ENCODE measurements at regions not wholly inside any gene's neighbourhood (a gene's known extent, or its start where the extent isn't known, plus 50 kb on each side); places are given as distances from the start of the nearest gene placed in this dataset.

DNA sequence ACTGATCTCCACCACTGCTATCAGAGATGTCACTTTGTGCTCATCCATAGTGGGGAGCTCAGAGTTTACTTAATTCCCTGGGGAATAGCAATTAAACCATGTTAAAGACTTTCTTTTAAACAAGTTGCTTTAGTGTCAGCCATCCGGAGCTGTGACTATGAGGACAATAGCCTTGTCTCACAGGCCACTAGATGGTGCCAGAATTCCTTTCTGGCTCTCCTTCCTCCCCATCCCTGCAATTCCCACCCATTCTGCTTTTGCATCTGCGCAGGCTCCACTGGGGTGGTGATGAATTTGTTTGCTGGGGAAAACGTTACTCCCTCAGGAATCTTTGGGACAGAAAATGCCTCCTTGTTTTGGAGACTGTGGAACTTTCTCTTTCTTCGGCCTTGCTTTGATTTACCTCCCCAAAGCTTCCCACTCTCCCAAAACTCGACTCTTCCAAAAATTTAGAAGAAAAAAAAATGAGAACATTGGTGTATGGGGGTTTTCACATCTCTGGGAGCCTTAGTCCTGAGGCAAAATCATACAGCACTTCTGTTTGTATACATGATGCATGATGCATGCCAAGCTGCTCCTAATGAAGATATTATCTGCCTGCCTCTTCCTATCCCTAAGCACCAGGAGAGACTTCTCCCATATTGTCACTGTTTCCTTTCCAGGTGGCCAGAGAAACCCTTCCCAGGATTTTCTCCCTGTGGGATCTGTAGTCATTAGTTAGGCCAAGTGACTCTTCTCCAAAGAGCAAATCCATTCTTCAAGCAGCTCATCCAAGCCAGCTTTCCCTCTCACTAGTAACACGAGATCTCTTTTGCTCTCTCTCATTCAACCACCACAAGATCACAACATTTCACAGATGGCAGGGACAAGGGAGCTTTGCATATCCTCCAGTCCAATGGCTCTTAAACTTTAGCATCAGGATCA lies 466.1 kb downstream of the TLR4 start:
- no peak for ATAC-seq (replicated peaks)
- peaks cover under 1 to 13% of the 10 kb centered on the region in 2 donors for H3K27me3 Mint-ChIP-seq
- no peak for DNase-seq
- H3K27ac Mint-ChIP-seq = no peak overlapping the region
- H3K9me3 Mint-ChIP-seq = no peaks in the 10 kb centered on the region
- H3K4me1 Mint-ChIP-seq = no peaks in the 10 kb centered on the region
- H3K4me3 Mint-ChIP-seq = no peak overlapping the region
- no peaks in the 10 kb centered on the region for H3K36me3 Mint-ChIP-seq

DNA sequence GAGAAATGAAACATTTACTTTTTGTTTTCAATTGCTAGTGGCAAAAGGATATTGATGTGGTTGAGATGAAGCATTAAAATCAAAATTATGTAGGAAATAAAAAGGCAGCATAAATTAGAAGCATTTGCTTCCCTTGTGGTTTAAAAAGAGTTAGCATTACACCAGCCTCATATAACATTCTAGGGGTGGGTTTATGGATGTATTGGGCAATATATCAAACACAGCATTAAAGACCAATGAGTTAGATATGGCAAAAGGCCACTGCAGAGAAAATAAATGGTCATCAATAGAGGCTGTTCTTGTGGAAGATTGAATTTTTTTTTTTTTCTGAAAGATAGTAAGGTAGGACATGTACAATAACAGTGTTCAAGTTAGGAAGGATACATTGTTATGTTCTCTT lies 473.0 kb downstream of the TLR4 start:
- Mint-ChIP-seq H3K27ac (no peak overlapping the region), H3K9me3 (no peaks in the 10 kb centered on the region), H3K4me1 (no peaks in the 10 kb centered on the region), H3K36me3 (no peaks in the 10 kb centered on the region), H3K4me3 (no peak overlapping the region), H3K27me3 (peaks cover 0 to 8% of the 10 kb centered on the region in 2 donors)
- no peak for DNase-seq
- no peak for ATAC-seq (replicated peaks)

DNA sequence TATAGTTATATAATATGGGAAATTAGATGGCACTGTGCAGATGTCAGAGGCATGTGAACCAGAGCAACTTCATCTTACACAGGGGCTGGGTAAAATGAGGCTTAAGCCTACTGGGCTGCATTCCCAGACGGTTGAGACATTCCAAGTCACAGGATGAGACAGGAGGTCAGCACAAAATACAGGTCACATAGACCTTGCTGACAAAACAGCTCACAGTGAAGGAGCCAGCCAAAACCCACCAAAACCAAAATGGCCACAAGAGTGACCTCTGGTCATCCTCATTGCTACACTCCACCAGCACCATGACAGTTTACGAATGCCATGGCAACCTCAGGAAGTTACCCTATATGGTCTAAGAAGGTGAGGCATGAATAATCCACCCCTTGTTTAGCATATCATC lies 479.4 kb downstream of the TLR4 start:
- Mint-ChIP-seq H3K4me1 (no peaks in the 10 kb centered on the region), H3K36me3 (no peaks in the 10 kb centered on the region), H3K4me3 (no peak overlapping the region), H3K27me3 (no peaks in the 10 kb centered on the region), H3K27ac (no peak overlapping the region), H3K9me3 (no peaks in the 10 kb centered on the region)
- DNase-seq = no peak
- no peak for ATAC-seq (replicated peaks)

DNA sequence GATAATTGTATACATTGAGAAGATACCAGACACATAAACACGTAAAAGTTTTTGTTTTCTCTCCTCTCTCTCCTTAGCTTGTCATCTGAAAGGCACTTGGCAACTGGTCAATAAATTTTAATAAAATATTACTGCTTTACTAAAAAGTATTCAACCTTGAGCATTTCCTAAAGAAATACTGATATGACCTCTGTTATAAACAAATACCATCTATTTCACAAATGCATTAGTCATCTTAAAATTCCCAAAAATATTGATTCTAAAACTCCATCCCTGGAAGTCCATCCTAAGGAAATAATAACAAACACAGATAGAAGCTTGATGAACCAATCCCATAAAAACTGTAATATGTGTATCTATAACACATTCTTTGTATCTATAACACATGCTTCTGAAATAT lies 483.2 kb downstream of the TLR4 start:
- no peaks in the 10 kb centered on the region for H3K36me3 Mint-ChIP-seq
- no peaks in the 10 kb centered on the region for H3K9me3 Mint-ChIP-seq
- no peaks in the 10 kb centered on the region for H3K27me3 Mint-ChIP-seq
- no peak for ATAC-seq (replicated peaks)
- H3K27ac Mint-ChIP-seq = no peak overlapping the region
- H3K4me1 Mint-ChIP-seq = no peaks in the 10 kb centered on the region
- DNase-seq = no peak
- H3K4me3 Mint-ChIP-seq = no peak overlapping the region

DNA sequence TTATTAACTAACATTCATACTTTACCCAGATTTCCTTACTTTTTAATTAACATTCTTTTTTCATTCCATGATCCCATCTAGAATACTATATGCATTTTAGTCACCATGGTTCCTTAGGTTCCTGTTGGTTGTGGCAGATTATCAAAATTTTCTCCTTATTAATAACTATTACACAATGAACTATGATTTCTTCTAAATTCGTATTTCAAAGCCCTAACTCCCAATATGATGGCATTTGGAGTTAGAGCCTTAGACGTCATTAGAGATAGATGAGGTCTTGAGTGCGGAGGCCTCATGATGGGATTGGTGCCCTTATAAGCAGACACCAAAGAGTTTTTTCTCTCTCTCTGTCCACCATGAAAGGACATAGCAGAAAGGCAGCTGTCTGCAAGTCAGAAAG lies 485.4 kb downstream of the TLR4 start:
- no peak for ATAC-seq (replicated peaks)
- Mint-ChIP-seq H3K27ac (no peak overlapping the region), H3K9me3 (peaks cover 2 to 4% of the 10 kb centered on the region in 2 donors), H3K4me1 (no peaks in the 10 kb centered on the region), H3K4me3 (no peak overlapping the region), H3K36me3 (no peaks in the 10 kb centered on the region), H3K27me3 (no peaks in the 10 kb centered on the region)
- DNase-seq = no peak

DNA sequence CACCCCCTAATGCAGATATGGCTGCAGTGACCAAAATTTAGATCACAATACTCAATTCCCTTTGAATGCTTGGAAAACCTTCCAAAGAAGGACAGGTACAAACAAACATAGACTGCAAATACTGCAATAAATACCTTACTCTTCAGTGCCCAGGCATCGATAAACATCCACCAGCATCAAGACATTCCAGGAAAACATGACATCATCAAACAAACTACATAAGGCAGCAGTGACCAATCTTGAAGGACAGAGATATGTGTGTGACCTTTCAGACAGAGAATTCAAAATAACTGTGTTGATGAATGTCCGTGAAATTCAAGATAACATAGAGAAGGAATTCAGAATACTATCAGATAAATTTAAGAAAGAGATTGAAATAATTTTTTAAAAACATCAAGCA lies 488.6 kb downstream of the TLR4 start:
- Mint-ChIP-seq H3K4me1 (no peaks in the 10 kb centered on the region), H3K4me3 (no peak overlapping the region), H3K9me3 (peaks cover 4% of the 10 kb centered on the region in 2 donors), H3K36me3 (no peaks in the 10 kb centered on the region), H3K27ac (no peak overlapping the region), H3K27me3 (no peaks in the 10 kb centered on the region)
- DNase-seq (no peak), ATAC-seq (replicated peaks) (no peak)

DNA sequence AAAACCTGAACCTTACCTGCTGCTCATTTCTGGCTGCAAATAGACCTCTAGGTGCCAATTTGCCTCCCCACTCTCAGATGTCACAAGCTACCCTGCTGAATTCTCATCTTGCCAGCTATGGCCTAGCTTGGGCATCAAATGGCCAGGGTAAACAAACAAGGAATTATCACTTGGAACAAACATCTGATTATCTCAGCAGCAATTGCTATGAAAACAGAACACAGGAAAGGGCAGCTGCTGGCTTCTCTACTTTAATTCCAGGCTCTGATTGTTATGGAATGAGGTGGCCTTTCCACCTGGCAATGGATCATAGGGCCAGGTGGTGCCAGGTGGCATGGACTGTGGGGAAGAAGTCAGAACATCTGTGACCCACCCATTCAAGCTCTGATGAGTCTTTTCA lies 505.1 kb downstream of the TLR4 start:
- no peak for DNase-seq
- Mint-ChIP-seq H3K4me1 (no peaks in the 10 kb centered on the region), H3K36me3 (no peaks in the 10 kb centered on the region), H3K27ac (no peak overlapping the region), H3K27me3 (peaks cover 0 to 5% of the 10 kb centered on the region in 2 donors), H3K9me3 (peaks cover 4 to 5% of the 10 kb centered on the region in 2 donors), H3K4me3 (no peak overlapping the region)
- ATAC-seq (replicated peaks) = no peak

DNA sequence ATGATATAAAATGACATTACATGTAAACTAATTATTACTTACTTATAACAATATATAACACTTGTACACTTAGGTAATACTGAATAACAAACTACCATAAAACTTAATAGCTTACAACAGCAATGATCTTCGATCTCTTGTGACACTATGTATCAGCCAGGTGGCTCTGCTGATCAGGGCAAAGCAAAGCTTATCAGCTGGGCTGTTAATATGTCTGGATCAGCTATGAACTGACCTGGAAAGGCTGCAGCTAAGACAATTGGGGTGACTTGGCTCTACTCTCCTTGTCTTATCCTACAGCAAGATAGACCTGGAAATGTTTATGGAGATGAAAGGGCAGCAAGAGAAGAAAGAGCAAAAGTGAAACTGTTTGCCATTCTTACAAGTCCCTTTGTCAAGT lies 511.3 kb downstream of the TLR4 start:
- H3K27ac Mint-ChIP-seq = no peak overlapping the region
- no peaks in the 10 kb centered on the region for H3K4me1 Mint-ChIP-seq
- ATAC-seq (replicated peaks) (no peak), DNase-seq (no peak)
- no peaks in the 10 kb centered on the region for H3K36me3 Mint-ChIP-seq
- H3K27me3 Mint-ChIP-seq = peaks cover 0 to 5% of the 10 kb centered on the region in 2 donors
- no peak overlapping the region for H3K4me3 Mint-ChIP-seq
- H3K9me3 Mint-ChIP-seq = peaks cover 0 to 2% of the 10 kb centered on the region in 2 donors

DNA sequence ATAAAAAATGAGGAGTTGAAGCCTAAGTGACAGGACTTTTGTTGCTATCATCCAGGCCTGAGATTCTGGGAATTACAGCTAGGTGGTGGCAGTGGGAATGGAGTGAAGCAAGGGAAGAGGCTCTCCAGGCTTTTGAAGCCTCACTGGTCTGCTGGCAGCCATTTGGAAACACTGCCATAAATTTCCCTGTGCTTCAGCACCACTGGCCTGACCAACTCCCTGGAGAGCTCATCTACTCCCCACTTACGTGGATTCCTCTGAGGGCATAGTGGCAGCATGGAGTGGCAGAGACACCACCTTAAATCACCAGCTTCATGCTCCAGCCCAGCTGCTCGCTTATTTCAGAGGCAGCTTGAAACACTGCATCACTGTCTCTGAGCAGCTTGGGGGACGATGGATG lies 518.2 kb downstream of the TLR4 start:
- no peak overlapping the region for H3K4me3 Mint-ChIP-seq
- no peaks in the 10 kb centered on the region for H3K36me3 Mint-ChIP-seq
- H3K4me1 Mint-ChIP-seq = no peaks in the 10 kb centered on the region
- no peak overlapping the region for H3K27ac Mint-ChIP-seq
- no peak for DNase-seq
- ATAC-seq (replicated peaks) = no peak
- H3K9me3 Mint-ChIP-seq = peaks cover 0 to 2% of the 10 kb centered on the region in 2 donors
- peaks cover 0 to 7% of the 10 kb centered on the region in 2 donors for H3K27me3 Mint-ChIP-seq

DNA sequence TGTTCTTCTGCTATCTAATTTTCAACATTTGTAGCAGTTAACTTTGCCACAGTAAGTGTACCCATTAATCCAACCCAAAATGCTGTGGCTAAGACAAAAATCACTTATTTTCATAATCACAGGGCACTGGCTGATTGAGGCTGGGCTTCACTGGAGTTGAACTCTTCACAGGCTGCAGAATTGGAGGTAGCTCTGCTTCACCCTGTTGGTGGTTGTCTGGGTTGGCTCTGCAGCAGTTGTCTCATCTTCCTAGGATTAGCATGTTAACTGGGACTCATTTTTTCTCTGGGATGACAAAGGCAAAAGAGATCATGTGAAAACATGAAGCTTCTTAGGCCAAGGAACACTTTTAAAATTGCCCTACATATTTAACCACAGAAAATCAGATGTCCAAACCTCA lies 518.9 kb downstream of the TLR4 start:
- no peaks in the 10 kb centered on the region for H3K36me3 Mint-ChIP-seq
- ATAC-seq (replicated peaks) (no peak), DNase-seq (no peak)
- peaks cover 0 to 7% of the 10 kb centered on the region in 2 donors for H3K27me3 Mint-ChIP-seq
- no peak overlapping the region for H3K4me3 Mint-ChIP-seq
- H3K9me3 Mint-ChIP-seq = peaks cover 0 to 2% of the 10 kb centered on the region in 2 donors
- no peak overlapping the region for H3K27ac Mint-ChIP-seq
- no peaks in the 10 kb centered on the region for H3K4me1 Mint-ChIP-seq

DNA sequence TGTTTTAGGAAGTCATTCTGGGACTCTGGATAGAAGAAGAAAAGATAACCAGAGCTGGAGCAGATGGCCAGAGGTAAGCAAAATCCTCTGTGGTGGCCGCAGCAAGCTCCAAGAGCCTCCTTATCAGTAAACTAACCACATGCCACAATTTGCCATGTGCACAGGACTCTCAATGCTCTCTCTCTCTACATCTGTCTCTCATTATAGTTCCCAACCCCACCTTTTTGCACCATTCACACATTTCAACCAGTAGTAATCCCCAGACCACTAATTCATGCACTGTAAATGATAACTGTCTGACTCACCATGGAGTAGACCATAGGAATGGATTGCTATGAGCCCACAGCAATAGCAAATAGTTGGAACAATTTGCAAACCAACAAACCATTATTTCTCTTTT lies 526.1 kb downstream of the TLR4 start:
- no peaks in the 10 kb centered on the region for H3K36me3 Mint-ChIP-seq
- no peaks in the 10 kb centered on the region for H3K4me1 Mint-ChIP-seq
- H3K27ac Mint-ChIP-seq = no peak overlapping the region
- ATAC-seq (replicated peaks) (no peak), DNase-seq (no peak)
- no peaks in the 10 kb centered on the region for H3K27me3 Mint-ChIP-seq
- no peak overlapping the region for H3K4me3 Mint-ChIP-seq
- H3K9me3 Mint-ChIP-seq = no peaks in the 10 kb centered on the region

DNA sequence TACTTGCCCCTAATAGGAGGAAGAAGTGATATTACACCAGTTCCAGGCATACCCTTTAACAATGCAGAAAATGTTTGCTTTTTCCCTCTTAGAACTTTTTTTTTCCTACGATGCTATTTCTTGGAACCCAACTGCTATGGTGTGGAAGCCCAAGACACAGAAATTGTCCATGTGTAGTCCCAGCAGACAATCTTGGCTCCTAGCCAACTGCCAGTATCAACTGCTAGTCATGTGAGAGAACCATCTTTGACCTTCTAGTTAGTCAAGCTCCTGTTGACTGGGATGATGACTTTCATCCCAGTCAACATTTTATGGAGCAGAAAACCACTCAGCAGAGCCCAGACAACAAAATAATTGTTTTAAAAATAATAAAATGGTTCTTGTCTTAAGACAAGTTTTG lies 532.4 kb downstream of the TLR4 start:
- no peak overlapping the region for H3K27ac Mint-ChIP-seq
- ATAC-seq (replicated peaks) = no peak

DNA sequence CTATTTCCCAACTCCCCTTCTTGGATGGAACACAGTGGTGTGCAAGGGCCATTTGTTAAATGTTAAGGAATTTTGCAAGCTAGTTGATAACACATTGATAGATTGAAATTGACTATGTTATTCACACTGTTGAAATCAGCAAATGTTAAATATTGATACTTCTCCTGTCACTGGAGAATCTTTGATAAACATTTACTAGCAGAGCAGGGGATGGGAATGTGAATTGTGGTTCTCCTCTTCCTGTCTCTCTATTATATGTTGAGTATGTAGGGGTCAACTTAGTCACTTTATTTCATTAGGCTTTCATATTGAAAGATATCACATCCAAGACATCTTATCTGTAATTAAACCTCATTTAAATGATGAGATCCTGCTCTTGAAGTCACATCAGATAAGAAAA lies 533.9 kb downstream of the TLR4 start:
- ATAC-seq (replicated peaks) = no peak
- no peaks in the 10 kb centered on the region for H3K4me1 Mint-ChIP-seq
- no peaks in the 10 kb centered on the region for H3K36me3 Mint-ChIP-seq
- H3K4me3 Mint-ChIP-seq = no peak overlapping the region
- H3K27ac Mint-ChIP-seq = no peak overlapping the region
- no peaks in the 10 kb centered on the region for H3K27me3 Mint-ChIP-seq
- peaks cover 4 to 15% of the 10 kb centered on the region in 2 donors for H3K9me3 Mint-ChIP-seq
- no peak for DNase-seq

More for the DNA sequence above, 532.4 kb downstream of the TLR4 start:
- Mint-ChIP-seq H3K27me3 (no peaks in the 10 kb centered on the region), H3K9me3 (peaks cover 2 to 8% of the 10 kb centered on the region in 2 donors), H3K4me3 (no peak overlapping the region), H3K36me3 (no peaks in the 10 kb centered on the region), H3K4me1 (no peaks in the 10 kb centered on the region)
- no peak for DNase-seq

DNA sequence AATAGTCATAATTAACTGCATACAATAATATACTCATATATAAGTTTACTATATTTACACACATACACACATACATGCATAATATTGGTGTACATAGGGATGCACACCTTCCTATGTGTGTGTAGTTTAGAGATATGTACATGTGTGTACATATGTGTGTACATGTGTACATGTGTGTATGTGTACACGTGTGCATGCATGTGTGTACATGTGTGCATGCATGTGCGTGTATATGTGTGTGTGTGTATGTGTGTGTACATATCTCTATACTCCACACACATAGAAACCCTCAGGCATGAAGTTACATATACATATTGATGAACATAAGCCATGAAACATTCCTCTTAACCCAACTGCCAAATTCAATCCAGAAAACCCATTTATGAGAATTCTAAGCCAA lies 547.8 kb downstream of the TLR4 start:
- Mint-ChIP-seq H3K4me3 (no peak overlapping the region), H3K27ac (no peak overlapping the region), H3K36me3 (no peaks in the 10 kb centered on the region), H3K9me3 (peaks cover 4 to 5% of the 10 kb centered on the region in 2 donors), H3K4me1 (no peaks in the 10 kb centered on the region), H3K27me3 (no peaks in the 10 kb centered on the region)
- DNase-seq (no peak), ATAC-seq (replicated peaks) (no peak)

DNA sequence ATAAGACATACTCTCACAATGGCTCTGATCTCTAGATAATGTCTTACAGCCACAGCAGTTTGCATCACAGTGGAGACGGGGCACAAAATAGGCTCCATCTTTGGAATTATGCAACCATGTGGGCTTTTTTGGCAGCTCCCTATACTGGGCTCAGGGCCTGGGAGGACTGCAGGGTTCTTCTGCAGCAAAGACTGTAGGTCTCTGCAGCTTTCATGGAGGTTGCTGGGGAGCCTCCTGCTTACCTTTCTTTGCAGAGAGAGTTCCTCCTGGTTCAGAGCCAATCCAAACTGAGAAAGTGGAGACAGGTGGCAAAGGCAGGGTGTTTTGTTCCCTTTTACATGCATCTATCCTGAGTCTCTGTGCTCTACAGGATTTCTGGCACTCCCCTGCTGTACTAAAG lies 558.0 kb downstream of the TLR4 start:
- no peak for ATAC-seq (replicated peaks)
- Mint-ChIP-seq H3K27me3 (no peaks in the 10 kb centered on the region), H3K27ac (no peak overlapping the region), H3K4me1 (no peaks in the 10 kb centered on the region), H3K4me3 (no peak overlapping the region), H3K9me3 (peaks cover 0 to 5% of the 10 kb centered on the region in 2 donors), H3K36me3 (no peaks in the 10 kb centered on the region)
- no peak for DNase-seq
